ENCODE measurements at regions not wholly inside any gene's neighbourhood (a gene's known extent, or its start where the extent isn't known, plus 50 kb on each side); places are given as distances from the start of the nearest gene placed in this dataset.

- intact Hi-C loops (cut with DNase I) = no loop called here
- ATAC-seq = no peak
These were observed 84.6 kb downstream of the BOD1 start for GRCh38 chr5:173531863-173532262.

GRCh38 chr5:173530547-173530946 is 85.9 kb downstream of the BOD1 start:
- intact Hi-C loops (cut with DNase I) = no loop called here
- DNase-seq (no peak), ATAC-seq (no peak)

More at GRCh38 chr5:173531863-173532262, 84.6 kb downstream of the BOD1 start:
- no peak for DNase-seq

- ATAC-seq (no peak), DNase-seq (no peak)
- intact Hi-C loops (cut with DNase I) = no loop called here
These were observed 86.6 kb downstream of the BOD1 start for GRCh38 chr5:173529861-173530260.

- intact Hi-C loops (cut with DNase I) = no loop called here
- no peak for ATAC-seq
- no peak for DNase-seq
These were observed 88.8 kb downstream of the BOD1 start for GRCh38 chr5:173527671-173528070.

DNA sequence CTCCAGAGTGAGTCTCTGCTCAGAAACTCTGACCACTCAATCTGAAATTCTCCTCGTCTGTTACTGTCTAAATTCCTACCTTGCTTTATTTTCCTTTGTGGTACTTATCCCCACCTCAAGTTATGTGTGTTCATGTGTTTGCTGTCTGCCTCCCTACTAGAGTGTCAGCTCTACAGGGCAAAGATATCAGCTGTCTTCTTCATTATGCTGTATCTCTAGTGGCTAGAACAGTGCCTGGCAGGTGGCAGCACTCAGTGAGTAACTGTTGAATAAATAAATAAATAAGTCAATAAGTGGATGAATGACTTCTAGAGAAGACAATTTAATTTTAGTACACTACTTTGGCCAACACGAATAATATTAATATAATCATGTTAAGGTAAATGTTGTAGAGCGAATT is 92.3 kb downstream of the BOD1 start:
- intact Hi-C loops (cut with DNase I) = no loop called here
- ATAC-seq = peak in 1 of 2 donors; percentile 57
- DNase-seq = no peak

GRCh38 chr5:173523388-173523787 is 93.1 kb downstream of the BOD1 start:
- intact Hi-C loops (cut with DNase I) = no loop called here

DNA sequence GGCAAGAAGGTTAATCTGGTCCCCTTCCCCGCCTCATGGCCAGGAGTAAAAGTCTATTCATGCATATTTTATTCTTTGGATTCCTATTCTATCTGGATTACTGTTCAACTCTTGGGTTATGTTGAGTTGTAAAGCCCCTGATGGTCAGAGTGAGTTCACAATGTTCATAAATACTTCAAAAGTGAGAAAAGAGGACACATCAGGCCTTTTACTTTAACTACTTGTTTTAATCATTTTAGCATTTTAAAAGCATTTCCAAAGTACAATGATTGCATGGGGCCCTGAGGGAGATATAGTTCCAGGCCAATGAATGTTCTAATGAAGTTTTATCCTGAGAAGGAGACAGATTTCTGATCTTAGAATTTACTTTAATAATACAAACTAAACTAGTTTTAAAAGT is 93.9 kb downstream of the BOD1 start:
- no peak for ATAC-seq
- no peak for DNase-seq
- intact Hi-C loops (cut with DNase I) = no loop called here

More at GRCh38 chr5:173523388-173523787, 93.1 kb downstream of the BOD1 start:
- ATAC-seq (no peak), DNase-seq (no peak)

- intact Hi-C loops (cut with DNase I) = no loop called here
- DNase-seq = no peak
- no peak for ATAC-seq
These were observed 97.6 kb downstream of the BOD1 start for GRCh38 chr5:173518856-173519255.

- intact Hi-C loops (cut with DNase I) = no loop called here
- no peak for DNase-seq
- no peak for ATAC-seq
These were observed 98.8 kb downstream of the BOD1 start for GRCh38 chr5:173517648-173518047.

GRCh38 chr5:173515526-173515925 is 100.9 kb downstream of the BOD1 start:
- intact Hi-C loops (cut with DNase I) = no loop called here
- DNase-seq (no peak), ATAC-seq (no peak)

DNA sequence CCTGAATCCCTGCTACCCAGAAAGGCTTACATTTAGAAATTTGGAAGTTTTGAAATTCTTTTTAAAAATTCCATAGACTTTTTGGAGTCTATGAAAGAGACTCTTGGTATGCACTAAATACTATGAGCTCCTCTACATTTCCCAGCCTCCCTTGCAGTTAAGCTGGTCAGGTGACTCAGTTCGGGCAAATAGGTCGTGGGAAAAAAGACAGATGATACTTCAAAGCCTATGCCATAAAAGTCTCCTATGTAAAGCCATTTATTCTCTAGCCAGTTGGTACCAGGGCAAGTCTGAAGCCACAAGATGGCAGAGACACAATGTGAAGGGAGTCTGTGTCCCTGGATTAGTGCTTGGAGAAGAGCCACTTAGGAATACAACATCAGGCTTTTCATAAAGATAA is 101.8 kb downstream of the BOD1 start:
- DNase-seq = no peak
- intact Hi-C loops (cut with DNase I) = no loop called here

GRCh38 chr5:173513521-173513991 is 102.9 kb downstream of the BOD1 start:
- DNase-seq = no peak
- ATAC-seq = no peak
- intact Hi-C loops (cut with DNase I) = no loop called here

More for the DNA sequence above, 101.8 kb downstream of the BOD1 start:
- ATAC-seq = no peak

GRCh38 chr5:173512637-173513435 is 103.6 kb downstream of the BOD1 start:
- intact Hi-C loops (cut with DNase I) = no loop called here
- no peak for ATAC-seq
- no peak for DNase-seq

DNA sequence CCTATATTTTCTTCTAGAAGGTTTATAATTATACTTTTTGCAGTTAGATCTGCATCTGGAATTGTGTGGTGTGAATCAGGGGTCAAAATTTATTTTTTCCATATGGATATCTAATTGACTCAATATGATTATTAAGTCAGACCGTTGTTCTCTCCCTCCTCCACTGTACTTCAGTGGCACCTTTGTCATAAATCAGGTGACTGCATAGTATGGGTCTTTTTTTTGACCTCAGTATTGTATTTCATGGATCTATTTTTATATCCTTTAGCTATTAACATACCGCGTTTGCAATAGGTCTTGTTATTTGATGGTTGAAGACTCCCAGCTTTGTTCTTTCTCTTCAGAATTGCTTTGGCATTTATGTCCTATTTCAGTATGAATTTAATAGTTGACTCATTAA is 107.4 kb downstream of the BOD1 start:
- intact Hi-C loops (cut with DNase I) = no loop called here
- no peak for DNase-seq
- no peak for ATAC-seq

DNA sequence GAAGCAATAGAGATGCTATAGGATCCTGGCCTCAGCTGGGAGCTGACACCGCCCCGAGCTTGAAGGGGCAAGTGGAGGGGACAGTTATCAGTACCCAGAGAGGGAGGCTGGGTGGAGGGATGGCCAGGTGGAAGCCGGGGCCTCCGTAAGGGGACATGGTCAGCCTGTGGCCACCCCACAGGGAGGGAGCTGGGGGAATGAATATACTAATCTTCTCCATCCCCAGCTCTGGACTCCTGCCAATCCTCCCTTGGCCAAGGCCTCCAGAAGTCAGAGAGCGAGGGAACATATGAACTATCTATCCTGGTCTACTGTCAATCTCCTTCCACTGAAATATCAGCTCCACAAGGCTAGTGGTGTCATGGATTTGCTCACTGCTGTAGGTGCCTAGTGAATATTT is 109.3 kb downstream of the BOD1 start:
- intact Hi-C loops (cut with DNase I) = no loop called here
- no peak for DNase-seq
- ATAC-seq = peak in 1 of 2 donors; percentile 39

DNA sequence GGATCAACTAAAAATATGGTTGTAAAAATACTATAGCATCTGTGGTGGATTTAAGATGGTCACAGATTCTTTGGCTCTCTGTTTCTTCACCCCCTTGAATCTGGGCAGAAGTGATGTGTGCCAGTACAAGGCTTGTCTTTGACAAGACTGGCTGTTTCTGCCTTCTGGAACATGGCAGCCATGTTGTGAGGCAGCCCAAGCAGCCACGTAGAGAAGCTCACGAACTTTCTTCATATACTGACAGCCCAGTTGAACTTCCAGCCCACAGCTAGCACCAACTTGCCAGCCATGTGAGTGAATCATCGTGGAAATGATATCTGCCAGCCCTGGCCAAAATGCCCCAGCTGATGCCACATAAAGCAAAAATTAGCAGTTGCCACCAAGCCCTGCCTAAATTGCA is 110.8 kb downstream of the BOD1 start:
- no peak for DNase-seq
- no peak for ATAC-seq
- intact Hi-C loops (cut with DNase I) = no loop called here

GRCh38 chr5:173501922-173502321 is 114.5 kb downstream of the BOD1 start:
- intact Hi-C loops (cut with DNase I) = no loop called here
- DNase-seq = no peak
- no peak for ATAC-seq

- ATAC-seq (no peak), DNase-seq (no peak)
- intact Hi-C loops (cut with DNase I) = no loop called here
These were observed 115.2 kb downstream of the BOD1 start for GRCh38 chr5:173501271-173501670.

DNA sequence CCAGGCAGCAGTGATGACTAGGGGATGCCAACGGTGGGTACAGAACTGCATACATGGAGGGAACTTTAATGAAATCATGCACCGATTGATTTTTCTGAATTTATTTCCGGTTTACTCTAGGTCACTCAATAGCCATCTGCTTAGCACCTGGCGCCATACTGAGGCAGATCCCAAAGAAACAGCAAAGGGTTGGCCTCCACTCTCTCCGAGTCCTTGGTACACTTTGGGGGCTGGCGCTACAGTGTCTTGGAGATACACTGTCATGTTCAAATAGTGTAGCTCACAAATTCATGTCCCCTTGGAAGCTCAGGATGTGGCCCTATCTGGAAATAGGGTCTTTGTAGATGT is 116.3 kb downstream of the BOD1 start:
- intact Hi-C loops (cut with DNase I) = no loop called here
- DNase-seq (no peak), ATAC-seq (no peak)

DNA sequence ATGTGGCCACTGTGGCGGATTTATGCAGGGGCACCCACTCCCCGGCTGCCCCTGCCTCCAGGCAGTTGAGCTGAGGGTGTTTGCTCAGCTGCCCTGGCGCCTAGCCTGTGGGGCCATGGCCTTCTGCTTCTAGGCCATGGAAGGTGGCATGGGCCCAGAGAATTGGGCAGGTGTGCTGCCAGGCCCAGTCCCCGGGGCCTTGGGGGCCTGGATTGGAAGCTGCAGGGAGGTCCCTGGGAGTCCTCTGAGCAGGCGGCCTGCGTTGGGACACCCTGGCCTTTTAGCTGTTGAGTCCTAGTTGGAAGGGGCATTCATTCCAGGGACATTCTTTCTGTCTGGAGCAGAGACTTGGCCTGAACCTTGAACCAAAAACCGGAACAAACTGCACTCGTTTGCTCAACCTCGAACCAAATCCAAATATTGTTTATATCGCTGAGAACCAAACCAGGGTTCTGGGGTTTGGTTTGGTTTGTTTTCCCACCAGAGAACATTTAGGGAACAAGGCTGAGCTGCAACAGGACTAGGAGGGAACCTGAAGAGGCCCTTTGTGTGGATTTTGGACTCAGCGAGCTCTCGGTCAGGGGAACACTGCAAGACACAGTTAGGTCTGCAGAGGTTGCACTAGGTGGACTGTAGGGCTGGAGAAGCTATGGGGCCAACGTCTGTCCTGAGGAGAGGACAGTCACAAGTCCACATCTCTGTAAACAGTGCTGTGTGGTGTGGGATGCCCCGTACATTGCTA is 116.8 kb downstream of the BOD1 start:
- DNase-seq (peak; percentile 28), ATAC-seq (peak; percentile 37 to 64)
- intact Hi-C loops (cut with DNase I) = no loop called here
